ENCODE measurements at regions not wholly inside any gene's neighbourhood (a gene's known extent, or its start where the extent isn't known, plus 50 kb on each side); places are given as distances from the start of the nearest gene placed in this dataset.
"Not testable (repeated sequence)": the region's sequence is repeated elsewhere in the genome, so short reads cannot be mapped to it uniquely, and the experiment has no call there.

DNA sequence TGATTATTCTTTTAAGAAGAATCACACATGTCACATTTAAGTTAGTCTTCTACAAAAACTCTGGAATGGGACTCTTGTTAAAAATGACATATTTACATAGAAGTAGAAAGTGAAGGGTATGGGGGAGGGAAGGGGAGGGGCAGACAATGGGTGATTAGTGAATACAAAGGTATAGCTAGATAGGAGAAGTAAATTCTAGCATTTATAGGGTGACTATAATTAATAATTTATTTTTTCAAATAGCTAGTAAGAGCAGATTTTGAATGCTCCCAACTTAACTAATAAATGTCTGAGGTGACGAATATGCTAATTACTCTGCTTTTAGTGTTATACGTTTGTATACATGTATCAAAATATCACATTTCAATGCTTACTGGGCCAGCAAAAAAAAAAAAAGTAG is 59.4 kb downstream of the BLTP3B start:
- no peak overlapping the region for H3K9ac ChIP-seq
- H3K27ac ChIP-seq = no peak overlapping the region
- H4K20me1 ChIP-seq = no peaks in the 10 kb centered on the region; a peak in 1 of 22 replicates
- H3K4me1 ChIP-seq = no peaks in the 10 kb centered on the region
- H3K4me2 ChIP-seq = no peak overlapping the region
- TF ChIP-seq Cebpa-rat (IDR thresholded peaks at IDR 0.05) = no peak
- H3K9me3 ChIP-seq (replicated peaks in 1 of 11) = peaks cover 39 to 54% (median 44%) of the 10 kb centered on the region in 11 experiments
- H3K36me3 ChIP-seq = peaks cover 59 to 97% (median 87%) of the 10 kb centered on the region in 11 experiments
- H3K27me3 ChIP-seq = no peaks in the 10 kb centered on the region
- no peak overlapping the region for H3K4me3 ChIP-seq

DNA sequence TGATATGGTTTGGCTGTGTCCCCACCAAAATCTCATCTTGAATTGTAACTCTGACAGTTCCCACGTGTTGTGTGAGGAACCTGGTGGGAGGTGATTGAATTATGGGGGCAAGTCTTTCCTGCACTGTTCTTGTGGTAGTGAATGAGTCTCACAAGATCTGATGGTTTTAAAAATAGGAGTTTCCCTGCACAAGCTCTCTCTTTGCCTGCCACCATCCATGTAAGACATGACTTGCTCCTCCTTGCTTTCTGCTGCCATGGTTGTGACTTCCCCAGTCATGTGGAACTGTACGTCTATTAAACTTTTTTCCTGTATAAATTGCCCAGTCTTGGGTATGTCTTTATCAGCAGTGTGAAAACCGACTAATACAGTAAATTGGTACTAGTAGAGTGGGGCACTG is 63.9 kb downstream of the BLTP3B start:
- H3K36me3 ChIP-seq = peaks cover 63 to 98% (median 73%) of the 10 kb centered on the region in 11 experiments
- not testable (repeated sequence) for H4K20me1 ChIP-seq

DNA sequence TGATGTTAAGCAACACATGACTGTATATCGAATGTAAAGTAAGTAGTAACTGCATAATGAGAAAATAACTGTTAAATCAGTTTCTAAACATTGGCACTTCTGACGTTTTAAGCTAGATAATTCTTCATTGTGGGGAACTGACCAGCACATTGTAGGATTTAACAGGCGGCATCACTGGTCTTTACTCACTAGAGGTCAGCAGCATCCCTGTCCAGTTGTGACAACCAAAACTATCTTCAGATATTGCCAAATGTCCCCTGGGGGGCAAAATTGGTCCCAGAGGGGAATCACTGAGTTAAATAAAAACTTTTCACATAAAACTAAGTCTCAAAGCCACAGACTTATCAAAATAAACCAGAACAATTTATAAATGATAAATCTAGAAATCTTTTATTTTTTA is 65.3 kb downstream of the BLTP3B start:
- Histone ChIP-seq H3K9ac (no peak overlapping the region), H3K9me3 (replicated peaks in 1 of 11) (peaks cover 32 to 53% (median 46%) of the 10 kb centered on the region in 11 experiments), H4K20me1 (0 out of 22 replicates have a peak, but pooled peaks cover 0 to 3% (median 0%) of the 10 kb centered on the region in 11 experiments), H3K36me3 (peaks cover 52 to 90% (median 61%) of the 10 kb centered on the region in 11 experiments), H3K4me1 (no peaks in the 10 kb centered on the region), H3K27me3 (no peaks in the 10 kb centered on the region), H3K27ac (no peak overlapping the region), H3K4me2 (no peak overlapping the region), H3K4me3 (no peak overlapping the region)
- TF ChIP-seq Cebpa-rat (IDR thresholded peaks at IDR 0.05) = no peak

More for the DNA sequence above, 63.9 kb downstream of the BLTP3B start:
- H3K27ac ChIP-seq, H3K4me2 ChIP-seq, H3K4me3 ChIP-seq, H3K4me1 ChIP-seq, H3K9ac ChIP-seq, H3K27me3 ChIP-seq: not testable (repeated sequence)
- H3K9me3 ChIP-seq (replicated peaks in 1 of 11) = peaks cover 39 to 57% (median 49%) of the 10 kb centered on the region in 11 experiments

DNA sequence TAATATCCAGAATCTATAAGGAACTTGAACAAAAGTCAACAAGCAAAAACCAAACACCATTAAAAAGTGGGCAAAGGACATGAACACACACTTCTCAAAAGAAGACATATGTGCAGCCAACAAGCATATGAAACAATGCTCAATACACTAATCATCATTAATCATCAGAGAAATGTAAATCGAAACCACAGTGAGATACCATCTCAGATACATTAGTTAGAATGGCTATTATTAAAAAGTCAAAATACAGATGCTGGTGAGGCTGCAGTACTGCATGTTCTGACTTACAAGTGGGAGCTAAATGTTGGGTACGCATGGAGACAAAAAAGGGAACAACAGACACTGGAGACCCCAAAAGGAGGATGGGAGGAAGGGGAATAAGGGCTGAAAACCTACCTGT is 67.1 kb downstream of the BLTP3B start:
- TF ChIP-seq Cebpa-rat (IDR thresholded peaks at IDR 0.05) = no peak
- no peak overlapping the region for H3K9ac ChIP-seq
- H3K4me1 ChIP-seq = no peaks in the 10 kb centered on the region
- H3K4me3 ChIP-seq = no peak overlapping the region
- H3K27me3 ChIP-seq = no peaks in the 10 kb centered on the region
- H3K27ac ChIP-seq = no peak overlapping the region
- no peak overlapping the region for H3K4me2 ChIP-seq
- peaks cover 15 to 35% (median 28%) of the 10 kb centered on the region in 11 experiments for H3K9me3 ChIP-seq (replicated peaks in 1 of 11)
- 0 out of 22 replicates have a peak, but pooled peaks cover 0 to 3% (median 0%) of the 10 kb centered on the region in 11 experiments for H4K20me1 ChIP-seq
- peaks cover 44 to 90% (median 59%) of the 10 kb centered on the region in 11 experiments for H3K36me3 ChIP-seq

DNA sequence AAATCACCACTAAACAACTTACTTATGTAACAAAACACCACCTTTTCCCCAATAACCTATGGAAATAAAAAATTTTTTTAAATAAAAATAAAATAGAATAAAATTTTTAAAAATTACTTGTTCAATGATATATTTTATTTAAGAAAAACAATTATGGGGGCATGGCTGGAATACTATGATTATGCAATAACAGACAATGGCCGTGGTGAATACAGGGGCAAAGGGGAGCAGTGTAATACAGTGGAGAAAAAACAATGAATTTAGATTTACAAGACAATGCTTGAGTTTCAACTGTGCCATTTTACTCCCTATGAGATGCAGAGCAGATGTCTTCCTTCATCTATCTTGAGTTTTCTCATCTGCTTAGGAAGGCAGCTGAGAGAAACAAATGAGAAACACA is 72.9 kb downstream of the BLTP3B start:
- Histone ChIP-seq H3K4me3 (no peak overlapping the region), H3K27ac (no peak overlapping the region), H3K9ac (no peak overlapping the region), H4K20me1 (0 out of 22 replicates have a peak, but pooled peaks cover 0 to 3% (median 0%) of the 10 kb centered on the region in 11 experiments), H3K4me1 (no peaks in the 10 kb centered on the region), H3K27me3 (no peaks in the 10 kb centered on the region), H3K36me3 (peaks cover 67 to 91% (median 78%) of the 10 kb centered on the region in 11 experiments), H3K9me3 (replicated peaks in 1 of 11) (peaks cover 44 to 57% (median 47%) of the 10 kb centered on the region in 11 experiments), H3K4me2 (no peak overlapping the region)
- TF ChIP-seq Cebpa-rat (IDR thresholded peaks at IDR 0.05) = no peak

DNA sequence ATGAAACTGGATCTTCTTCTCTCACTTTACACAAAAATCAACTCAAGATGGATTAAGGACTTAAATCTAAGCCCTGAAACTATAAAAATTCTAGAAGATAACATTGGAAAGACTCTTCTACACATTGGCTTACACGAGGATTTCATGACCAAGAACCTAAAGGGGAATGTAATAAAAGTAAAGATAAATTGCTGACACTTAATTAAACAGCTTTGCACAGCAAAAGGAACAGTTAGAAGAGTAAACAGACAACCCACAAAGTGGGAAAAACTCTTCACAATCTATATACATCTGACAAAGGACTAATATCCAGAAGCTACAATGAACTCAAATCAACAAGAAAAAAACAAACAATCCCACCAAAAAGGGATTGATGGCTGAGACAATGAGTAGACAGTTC is 74.4 kb downstream of the BLTP3B start:
- Histone ChIP-seq H3K9ac (no peak overlapping the region), H3K36me3 (peaks cover 80 to 94% (median 90%) of the 10 kb centered on the region in 11 experiments), H3K9me3 (replicated peaks in 1 of 11) (peaks cover 52 to 63% (median 56%) of the 10 kb centered on the region in 11 experiments), H3K27me3 (no peaks in the 10 kb centered on the region), H3K4me2 (no peak overlapping the region), H3K4me1 (no peaks in the 10 kb centered on the region), H3K27ac (no peak overlapping the region), H4K20me1 (no peaks in the 10 kb centered on the region), H3K4me3 (no peak overlapping the region)
- TF ChIP-seq Cebpa-rat (IDR thresholded peaks at IDR 0.05) = no peak

DNA sequence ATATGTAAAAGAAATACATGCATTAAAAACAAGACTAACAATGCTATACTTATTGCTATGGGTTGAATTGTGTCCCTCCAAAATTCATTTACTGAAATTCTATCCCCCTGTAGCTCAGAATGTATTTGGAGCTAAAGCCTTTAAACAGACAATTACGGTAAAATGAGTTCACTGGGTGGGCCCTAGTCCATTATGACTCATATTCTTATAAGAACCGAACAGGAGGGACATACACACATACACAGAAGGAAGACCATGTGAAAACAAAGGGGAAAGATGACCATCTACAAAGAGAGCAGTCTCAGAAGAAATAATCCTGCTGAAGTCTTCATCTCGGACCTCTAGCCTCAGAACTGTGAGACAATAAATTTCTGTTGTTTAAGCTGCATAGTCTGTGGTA is 77.1 kb upstream of the ANKS1B start:
- peaks cover 27 to 38% (median 30%) of the 10 kb centered on the region in 11 experiments for H3K9me3 ChIP-seq (replicated peaks in 1 of 11)
- H3K27me3 ChIP-seq = no peaks in the 10 kb centered on the region
- TF ChIP-seq Cebpa-rat (IDR thresholded peaks at IDR 0.05) = no peak
- H3K4me2 ChIP-seq = no peak overlapping the region
- H3K4me3 ChIP-seq = no peak overlapping the region
- no peaks in the 10 kb centered on the region for H3K4me1 ChIP-seq
- no peak overlapping the region for H3K27ac ChIP-seq
- no peaks in the 10 kb centered on the region for H4K20me1 ChIP-seq
- no peak overlapping the region for H3K9ac ChIP-seq
- H3K36me3 ChIP-seq = peaks cover 62 to 98% (median 81%) of the 10 kb centered on the region in 11 experiments

DNA sequence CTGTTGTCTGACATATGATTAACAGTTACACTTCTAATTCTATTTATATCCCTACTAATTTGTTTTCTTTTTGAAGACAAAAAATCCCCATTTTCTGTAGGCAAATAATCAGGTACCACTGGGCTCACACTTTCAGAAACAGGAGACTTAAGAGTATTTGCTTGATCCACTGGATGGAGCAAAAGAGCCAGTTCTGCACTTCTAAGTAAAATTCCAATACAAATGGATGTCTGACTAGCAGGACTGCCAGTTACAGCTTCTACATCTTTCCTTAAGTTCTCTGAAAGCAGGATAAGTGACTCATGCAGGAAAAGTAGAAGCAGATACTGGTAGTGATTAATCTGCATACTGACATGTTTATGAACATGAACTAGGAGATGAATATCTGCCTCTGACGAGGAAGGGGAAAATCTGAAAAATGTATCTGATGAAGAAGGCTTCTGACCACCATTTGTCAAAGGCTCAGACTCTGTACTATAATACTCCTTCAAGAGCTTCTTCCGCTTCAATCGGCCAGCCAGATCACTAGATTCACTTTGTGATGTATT is 73.8 kb upstream of the ANKS1B start:
- H3K9ac ChIP-seq = no peak overlapping the region
- H3K27ac ChIP-seq = no peak overlapping the region
- H3K4me3 ChIP-seq = no peak overlapping the region
- no peaks in the 10 kb centered on the region for H3K27me3 ChIP-seq
- H3K9me3 ChIP-seq (replicated peaks in 1 of 11) = peaks cover 0 to 7% (median 0%) of the 10 kb centered on the region in 11 experiments; a peak in 5 of 22 replicates
- TF ChIP-seq Cebpa-rat (IDR thresholded peaks at IDR 0.05) = no peak
- H3K4me2 ChIP-seq = no peak overlapping the region
- H4K20me1 ChIP-seq = no peaks in the 10 kb centered on the region
- H3K36me3 ChIP-seq = peaks cover 54 to 92% (median 72%) of the 10 kb centered on the region in 11 experiments
- no peaks in the 10 kb centered on the region for H3K4me1 ChIP-seq

DNA sequence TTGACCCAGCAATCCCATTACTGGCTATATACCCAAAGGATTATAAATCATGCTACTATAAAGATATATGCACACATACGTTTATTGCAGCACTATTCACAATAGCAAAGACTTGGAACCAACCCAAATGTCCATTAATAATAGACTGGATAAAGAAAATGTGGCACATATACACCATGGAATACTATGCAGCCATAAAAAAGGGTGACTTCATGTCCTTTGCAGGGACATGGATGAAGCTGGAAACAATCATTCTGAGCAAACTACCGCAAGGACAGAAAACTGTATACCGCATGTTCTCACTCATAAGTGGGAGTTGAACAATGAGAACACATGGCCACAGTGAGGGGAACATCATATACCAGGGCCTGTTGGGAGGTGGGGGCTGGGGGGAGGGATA is 61.5 kb upstream of the ANKS1B start:
- H3K9ac ChIP-seq, H3K4me1 ChIP-seq, H3K27ac ChIP-seq, H3K4me2 ChIP-seq, H3K4me3 ChIP-seq, H3K27me3 ChIP-seq, H4K20me1 ChIP-seq: not testable (repeated sequence)
- Histone ChIP-seq H3K36me3 (peaks cover 59 to 90% (median 76%) of the 10 kb centered on the region in 11 experiments), H3K9me3 (replicated peaks in 1 of 11) (peaks cover 0 to 13% (median 6%) of the 10 kb centered on the region in 11 experiments; a peak in 4 of 22 replicates)

DNA sequence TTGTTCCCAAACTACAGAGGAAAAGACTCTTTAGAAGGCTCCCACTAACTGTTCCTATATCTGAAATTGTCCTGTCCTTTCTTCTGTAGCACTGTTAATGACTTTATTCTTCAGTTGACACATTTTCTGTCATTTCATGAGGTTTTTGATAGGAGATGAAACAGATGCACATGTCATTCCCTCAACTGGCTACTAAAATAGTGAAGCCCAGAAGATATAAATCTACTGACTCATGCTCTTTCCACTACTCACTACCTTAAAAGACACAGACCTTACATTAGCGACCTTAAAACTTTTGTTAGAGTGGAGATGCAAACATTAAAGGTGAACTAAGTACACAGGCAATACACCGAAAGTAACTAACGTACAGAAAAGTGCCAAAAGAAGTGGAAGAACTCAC is 59.5 kb upstream of the ANKS1B start:
- no peaks in the 10 kb centered on the region for H3K27me3 ChIP-seq
- H3K4me2 ChIP-seq = no peak overlapping the region
- no peak overlapping the region for H3K9ac ChIP-seq
- H3K4me3 ChIP-seq = no peak overlapping the region
- H4K20me1 ChIP-seq = no peaks in the 10 kb centered on the region
- H3K27ac ChIP-seq = no peak overlapping the region
- H3K36me3 ChIP-seq = peaks cover 51 to 89% (median 70%) of the 10 kb centered on the region in 11 experiments
- no peak for TF ChIP-seq Cebpa-rat (IDR thresholded peaks at IDR 0.05)
- peaks cover 0 to 13% (median 6%) of the 10 kb centered on the region in 11 experiments; a peak in 4 of 22 replicates for H3K9me3 ChIP-seq (replicated peaks in 1 of 11)
- no peaks in the 10 kb centered on the region for H3K4me1 ChIP-seq

Measured in BLaER1 treated with 17β-estradiol and CSF1 and Interleukin-3, amounts not matched to agents 10 nM and 100 nM (cell line).